HFFc6 (cell line): ENCODE measurements at regions not wholly inside any gene's neighbourhood (a gene's known extent, or its start where the extent isn't known, plus 50 kb on each side); places are given as distances from the start of the nearest gene placed in this dataset.
"Not testable (repeated sequence)": the region's sequence is repeated elsewhere in the genome, so short reads cannot be mapped to it uniquely, and the experiment has no call there.

Experiments
- DNase-seq: peaks from one replicate; pipeline ENCODE4 v3.0.0-alpha.2; 2018
- H3K27ac Mint-ChIP-seq: 2 replicates; pipeline ENCODE4 v1.8.0; 2020; ENCODE audit warnings: mild to moderate bottlenecking, mixed read lengths
- H3K27me3 Mint-ChIP-seq: 2 replicates; pipeline ENCODE4 v1.8.0; 2021; ENCODE audit warnings: mild to moderate bottlenecking, moderate library complexity, mixed read lengths; ENCODE audit not compliant: insufficient read depth
- H3K36me3 Mint-ChIP-seq: 2 replicates; pipeline ENCODE4 v1.8.0; 2021; ENCODE audit warnings: low read depth, mixed read lengths
- H3K4me1 Mint-ChIP-seq: 2 replicates; pipeline ENCODE4 v1.8.0; 2020; ENCODE audit warnings: low read depth, mixed read lengths
- H3K4me3 Mint-ChIP-seq: 2 replicates; pipeline ENCODE4 v1.8.0; 2020; ENCODE audit warnings: mild to moderate bottlenecking, moderate library complexity, mixed read lengths
- H3K9me3 Mint-ChIP-seq: 2 replicates; pipeline ENCODE4 v1.8.0; 2020; ENCODE audit warnings: mild to moderate bottlenecking, mixed read lengths
- TF ChIP-seq, protein P1 (sequence below): fragments of 200-600 bp; sonication (generic); IDR thresholded peaks from 2 replicates; pipeline ENCODE4 v1.5.0; 2021; ENCODE audit warnings: antibody characterized with exemption, mild to moderate bottlenecking

DNA sequence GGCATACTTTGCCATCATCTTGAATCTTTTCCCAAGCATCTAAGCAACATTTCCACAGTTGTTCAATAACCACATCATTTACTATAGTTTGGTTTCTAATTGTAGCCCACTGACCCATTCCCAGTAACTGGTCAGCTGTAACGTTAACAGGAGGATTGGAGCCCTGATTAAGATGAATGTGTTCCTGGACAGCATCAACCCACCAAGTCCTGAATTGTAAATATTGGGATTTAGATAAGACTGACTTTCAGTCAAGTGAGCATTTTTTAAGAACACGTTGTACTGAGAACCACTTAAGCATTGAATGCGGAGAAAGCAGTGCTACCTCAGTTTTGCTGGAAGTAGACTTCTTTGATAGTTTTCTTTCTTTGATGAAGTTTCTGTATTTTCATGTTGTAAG lies 53.3 kb upstream of the ARL4D start:
- H3K27ac Mint-ChIP-seq, H3K27me3 Mint-ChIP-seq, H3K4me3 Mint-ChIP-seq, DNase-seq: not testable (repeated sequence)
- Mint-ChIP-seq H3K36me3 (peaks cover 35% of the 10 kb centered on the region), H3K9me3 (peaks cover 33% of the 10 kb centered on the region), H3K4me1 (peaks cover 27% of the 10 kb centered on the region)

- Mint-ChIP-seq H3K4me1 (peaks cover 27% of the 10 kb centered on the region), H3K36me3 (peaks cover 33% of the 10 kb centered on the region), H3K27ac (no peak overlapping the region), H3K27me3 (no peaks in the 10 kb centered on the region; the same call in 1 of the 2 replicates), H3K4me3 (no peak overlapping the region), H3K9me3 (peaks cover 28% of the 10 kb centered on the region)
- no peak for DNase-seq
- TF ChIP-seq, protein P1, sequence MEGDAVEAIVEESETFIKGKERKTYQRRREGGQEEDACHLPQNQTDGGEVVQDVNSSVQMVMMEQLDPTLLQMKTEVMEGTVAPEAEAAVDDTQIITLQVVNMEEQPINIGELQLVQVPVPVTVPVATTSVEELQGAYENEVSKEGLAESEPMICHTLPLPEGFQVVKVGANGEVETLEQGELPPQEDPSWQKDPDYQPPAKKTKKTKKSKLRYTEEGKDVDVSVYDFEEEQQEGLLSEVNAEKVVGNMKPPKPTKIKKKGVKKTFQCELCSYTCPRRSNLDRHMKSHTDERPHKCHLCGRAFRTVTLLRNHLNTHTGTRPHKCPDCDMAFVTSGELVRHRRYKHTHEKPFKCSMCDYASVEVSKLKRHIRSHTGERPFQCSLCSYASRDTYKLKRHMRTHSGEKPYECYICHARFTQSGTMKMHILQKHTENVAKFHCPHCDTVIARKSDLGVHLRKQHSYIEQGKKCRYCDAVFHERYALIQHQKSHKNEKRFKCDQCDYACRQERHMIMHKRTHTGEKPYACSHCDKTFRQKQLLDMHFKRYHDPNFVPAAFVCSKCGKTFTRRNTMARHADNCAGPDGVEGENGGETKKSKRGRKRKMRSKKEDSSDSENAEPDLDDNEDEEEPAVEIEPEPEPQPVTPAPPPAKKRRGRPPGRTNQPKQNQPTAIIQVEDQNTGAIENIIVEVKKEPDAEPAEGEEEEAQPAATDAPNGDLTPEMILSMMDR: no peak
Measured at GRCh38 chr17:43344685-43345084, 54.1 kb upstream of the ARL4D start.

DNA sequence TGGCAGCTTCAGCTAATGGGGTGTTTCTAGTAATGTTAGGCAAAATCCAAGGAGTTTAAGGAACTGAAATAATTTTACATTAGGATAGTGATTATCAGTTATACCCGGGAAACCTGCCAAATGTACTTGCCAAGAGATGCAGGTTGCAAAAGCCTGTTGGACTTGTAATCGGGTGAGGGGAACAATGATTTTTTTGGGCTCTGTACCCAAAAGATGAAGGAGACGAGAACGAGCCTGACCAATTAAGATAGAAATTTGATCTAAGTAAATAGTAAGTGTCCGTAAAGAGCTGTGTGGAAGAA lies 56.3 kb upstream of the ARL4D start:
- Mint-ChIP-seq H3K36me3 (peaks cover 15% of the 10 kb centered on the region; the same call in 1 of the 2 replicates), H3K4me3 (peak overlapping the region; percentile 73; the same call in 1 of the 2 replicates), H3K27ac (no peak overlapping the region; the same call in 1 of the 2 replicates), H3K9me3 (peaks cover 10% of the 10 kb centered on the region), H3K4me1 (peaks cover 40% of the 10 kb centered on the region), H3K27me3 (peaks cover 6% of the 10 kb centered on the region)
- DNase-seq: no peak
- TF ChIP-seq, protein P1: no peak

DNA sequence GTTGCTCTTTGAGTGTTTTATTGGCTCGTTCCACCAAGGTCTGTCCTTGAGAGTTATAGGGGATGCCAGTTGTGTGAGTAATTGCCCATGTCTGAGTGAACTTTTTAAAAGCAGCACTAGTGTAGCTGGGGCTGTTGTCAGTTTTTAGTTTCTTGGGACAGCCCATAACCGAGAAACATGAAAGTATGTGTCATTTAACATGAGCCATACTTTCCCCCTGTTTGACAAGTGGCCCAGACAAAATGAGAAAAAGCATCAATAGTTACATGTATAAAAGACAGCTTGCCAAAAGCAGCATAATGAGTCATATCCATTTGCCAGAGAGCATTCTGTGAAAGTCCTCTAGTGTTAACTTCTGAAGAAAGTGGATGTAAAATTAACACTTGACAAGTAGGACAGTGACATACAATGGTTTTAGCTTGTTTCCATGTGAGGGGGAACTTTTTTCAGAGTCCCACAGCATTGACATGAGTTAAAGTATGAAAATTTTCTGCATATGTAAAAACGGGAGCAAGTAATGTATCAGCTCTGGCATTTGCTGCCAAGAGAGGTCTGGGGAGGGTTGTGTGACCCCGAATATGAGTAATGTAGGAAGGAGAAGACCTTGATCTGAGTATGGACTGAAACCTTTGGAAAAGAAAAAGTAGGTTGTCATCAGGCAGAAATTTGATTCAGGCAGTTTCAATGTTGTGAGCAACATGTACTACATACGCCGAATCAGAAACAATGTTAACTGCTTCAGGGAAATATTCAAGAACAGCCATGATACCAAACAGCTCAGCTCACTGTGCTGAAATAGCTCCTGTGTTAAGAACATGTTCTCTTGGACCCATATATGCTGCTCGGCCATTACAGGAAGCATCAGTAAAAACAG lies 56.8 kb upstream of the ARL4D start:
- TF ChIP-seq, protein P1: peak; percentile 8; the same call in 1 of the 2 replicates
- Mint-ChIP-seq H3K4me3 (peak overlapping the region; percentile 73), H3K27ac (peak overlapping the region; percentile 74), H3K9me3 (peaks cover 4% of the 10 kb centered on the region), H3K36me3 (peaks cover 9% of the 10 kb centered on the region; the same call in 1 of the 2 replicates), H3K27me3 (peaks cover 7% of the 10 kb centered on the region), H3K4me1 (peaks cover 40% of the 10 kb centered on the region)
- peak; percentile 69 for DNase-seq

- Mint-ChIP-seq H3K36me3 (no peaks in the 10 kb centered on the region), H3K4me3 (no peak overlapping the region), H3K4me1 (peaks cover 47% of the 10 kb centered on the region), H3K27me3 (peaks cover 7% of the 10 kb centered on the region), H3K9me3 (no peaks in the 10 kb centered on the region), H3K27ac (no peak overlapping the region)
- TF ChIP-seq, protein P1: peak; percentile 84
- DNase-seq: peak; percentile 61
Measured at GRCh38 chr17:43338886-43339516, 59.8 kb upstream of the ARL4D start.
